GM12891 (cell line): ENCODE measurements at regions not wholly inside any gene's neighbourhood (a gene's known extent, or its start where the extent isn't known, plus 50 kb on each side); places are given as distances from the start of the nearest gene placed in this dataset.

ENCODE experiments used
- PAX5 ChIP-seq: IDR thresholded peaks from 2 replicates; pipeline ENCODE4 v1.6.1; 2011; ENCODE audit warnings: low read length, moderate library complexity, mild to moderate bottlenecking; ENCODE audit not compliant: insufficient read depth, severe bottlenecking
- POLR2A ChIP-seq: IDR thresholded peaks from 2 replicates; pipeline ENCODE4 v1.6.1; 2011; ENCODE audit warnings: low read depth, low read length, control low read depth
- POLR2AphosphoS5 ChIP-seq: IDR thresholded peaks from 2 replicates; pipeline ENCODE4 v1.6.1; 2011; ENCODE audit warnings: low read depth, low read length, control low read depth
- TAF1 ChIP-seq: IDR thresholded peaks from 2 replicates; pipeline ENCODE4 v1.6.1; 2011; ENCODE audit warnings: low read depth, low read length, control low read depth

GRCh38 chr4:177841258-177841657 lies 399.0 kb upstream of the AGA start:
- TF ChIP-seq POLR2AphosphoS5, result no peak
- no peak for TF ChIP-seq PAX5
- TF ChIP-seq POLR2A, result no peak
- TF ChIP-seq TAF1, result no peak
